Fibroblast of peridontal ligament (primary cell): ENCODE measurements at regions not wholly inside any gene's neighbourhood (a gene's known extent, or its start where the extent isn't known, plus 50 kb on each side); places are given as distances from the start of the nearest gene placed in this dataset.
"Not testable (repeated sequence)": the region's sequence is repeated elsewhere in the genome, so short reads cannot be mapped to it uniquely, and the experiment has no call there.

ENCODE experiments used
- DNase-seq: peaks from one replicate; pipeline ENCODE4 v3.0.0-alpha.2; 2010; ENCODE audit errors: extremely low read depth

- no peak for DNase-seq
Observed at GRCh38 chr20:57829336-57829735, 119.5 kb upstream of the PMEPA1 start.

GRCh38 chr20:57828696-57829095, 118.9 kb upstream of the PMEPA1 start:
- no peak for DNase-seq

- no peak for DNase-seq
Observed at GRCh38 chr20:57826666-57827287, 117.0 kb upstream of the PMEPA1 start.

- no peak for DNase-seq
Observed at GRCh38 chr20:57824909-57825308, 115.1 kb upstream of the PMEPA1 start.

- DNase-seq, result no peak
Observed at GRCh38 chr20:57821935-57822334, 112.1 kb upstream of the PMEPA1 start.

GRCh38 chr20:57819691-57820380, 110.0 kb upstream of the PMEPA1 start:
- DNase-seq, result no peak

- no peak for DNase-seq
Observed at GRCh38 chr20:57819291-57819690, 109.5 kb upstream of the PMEPA1 start.

GRCh38 chr20:57818418-57819181, 108.8 kb upstream of the PMEPA1 start:
- no peak for DNase-seq

- DNase-seq, result no peak
Observed at GRCh38 chr20:57815405-57815804, 105.6 kb upstream of the PMEPA1 start.

GRCh38 chr20:57814529-57814928, 104.7 kb upstream of the PMEPA1 start:
- DNase-seq, result no peak

GRCh38 chr20:57813509-57814269, 103.9 kb upstream of the PMEPA1 start:
- no peak for DNase-seq

- DNase-seq, result not testable (repeated sequence)
Observed at GRCh38 chr20:57812632-57813031, 102.8 kb upstream of the PMEPA1 start.

GRCh38 chr20:57811374-57812020, 101.7 kb upstream of the PMEPA1 start:
- no peak for DNase-seq

- no peak for DNase-seq
Observed at GRCh38 chr20:57810511-57811373, 100.9 kb upstream of the PMEPA1 start.

- no peak for DNase-seq
Observed at GRCh38 chr20:57809661-57810172, 99.9 kb upstream of the PMEPA1 start.

- no peak for DNase-seq
Observed at GRCh38 chr20:57809149-57809548, 99.3 kb upstream of the PMEPA1 start.

- DNase-seq, result no peak
Observed at GRCh38 chr20:57808264-57809070, 98.7 kb upstream of the PMEPA1 start.

- DNase-seq, result no peak
Observed at GRCh38 chr20:57807401-57808263, 97.8 kb upstream of the PMEPA1 start.

GRCh38 chr20:57806975-57807374, 97.2 kb upstream of the PMEPA1 start:
- no peak for DNase-seq
